Kidney (tissue), 13 donors: ENCODE measurements at regions not wholly inside any gene's neighbourhood (a gene's known extent, or its start where the extent isn't known, plus 50 kb on each side); places are given as distances from the start of the nearest gene placed in this dataset.

Experiments used
- DNase-seq, 5 donors: peaks; one replicate each; pipeline ENCODE4 v3.0.0-alpha.2; 2013 to 2020
- FAIRE-seq: peaks from 2 replicates; lab custom pipeline; 2012; peaks lifted over from hg19 to GRCh38; lab: Jason Lieb, UNC
- H3K27ac ChIP-seq, 2 donors: one replicate each; pipeline ENCODE4 v1.7.0; 2013; ENCODE audit warnings: low read depth in 2 of 2, low read length in 2 of 2, inconsistent platforms in 1 of 2
- H3K27me3 ChIP-seq: one replicate; pipeline ENCODE4 v1.7.1; 2013; ENCODE audit warnings: low read length, inconsistent platforms; ENCODE audit not compliant: control insufficient read depth, insufficient read depth
- H3K36me3 ChIP-seq, 3 donors: one replicate each; pipeline versions ENCODE4 v1.7.0 to v1.7.1; 2013; ENCODE audit warnings: low read length in 3 of 3, control low read depth in 1 of 3, inconsistent platforms in 1 of 3; ENCODE audit not compliant: insufficient read depth in 3 of 3, control insufficient read depth in 2 of 3
- H3K4me1 ChIP-seq, 3 donors: one replicate each; pipeline versions ENCODE4 v1.7.0 to v1.7.1; 2013; ENCODE audit warnings: low read length in 3 of 3, inconsistent platforms in 1 of 3, low read depth in 1 of 3; ENCODE audit not compliant: control insufficient read depth in 2 of 3, insufficient read depth in 2 of 3
- H3K4me3 ChIP-seq, 3 donors: one replicate each; pipeline versions ENCODE4 v1.7.0 to v1.8.1; 2013; ENCODE audit warnings: low read length in 3 of 3, control low read depth in 1 of 3, inconsistent platforms in 1 of 3
- H3K9ac ChIP-seq, 3 donors: one replicate each; pipeline versions ENCODE4 v1.7.0 to v1.7.1; 2013; ENCODE audit warnings: low read length in 3 of 3, control low read depth in 1 of 3, inconsistent platforms in 1 of 3
- H3K9me3 ChIP-seq, 3 donors: one replicate each; pipeline versions ENCODE4 v1.7.0 to v1.7.1; 2013; ENCODE audit warnings: low read length in 3 of 3, control low read depth in 1 of 3, inconsistent platforms in 1 of 3; ENCODE audit not compliant: control insufficient read depth in 2 of 3, insufficient read depth in 1 of 3
- intact Hi-C: fragments of 100-400 bp; cut with DNase I; formaldehyde crosslinking; loops from one replicate; pipeline ENCODE4 v1.11.1; 2022
- TF ChIP-seq, protein P1 (sequence below): IDR thresholded peaks from 3 replicates; pipeline ENCODE4 v1.5.1; 2012; ENCODE audit warnings: mild to moderate bottlenecking, moderate library complexity, borderline replicate concordance; ENCODE audit not compliant: insufficient read depth; ENCODE audit errors: extremely low read depth
- donor health status: control.
- donor health status: control.
- donor health status: control.
- donor health status: control.
- donor health status: control.
- donor health status: DM: yes; HTN: yes; CAD: no.
- donor health status: Normal renal cell carcinoma (clear cell type).

DNA sequence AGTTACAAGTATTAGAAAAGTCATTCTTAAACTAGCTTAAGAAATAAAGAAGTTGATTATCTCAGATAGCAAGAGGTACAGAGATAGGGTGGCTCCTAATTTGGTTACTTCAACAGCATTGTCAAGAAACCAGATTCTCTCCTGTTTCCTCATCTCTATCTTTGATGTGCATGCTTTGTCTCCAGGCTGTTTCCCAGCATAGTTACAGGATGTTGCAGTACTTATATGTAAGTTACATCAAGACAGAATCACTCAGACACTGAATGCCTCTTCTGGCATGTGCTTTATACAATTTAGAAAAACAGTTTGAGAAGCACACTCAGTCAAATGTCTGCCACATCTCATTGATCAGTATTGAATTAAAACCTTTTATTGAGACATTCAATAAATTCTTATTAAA lies 189.5 kb upstream of the UBE2E3 start:
- DNase-seq = no peak
- no peak for FAIRE-seq

DNA sequence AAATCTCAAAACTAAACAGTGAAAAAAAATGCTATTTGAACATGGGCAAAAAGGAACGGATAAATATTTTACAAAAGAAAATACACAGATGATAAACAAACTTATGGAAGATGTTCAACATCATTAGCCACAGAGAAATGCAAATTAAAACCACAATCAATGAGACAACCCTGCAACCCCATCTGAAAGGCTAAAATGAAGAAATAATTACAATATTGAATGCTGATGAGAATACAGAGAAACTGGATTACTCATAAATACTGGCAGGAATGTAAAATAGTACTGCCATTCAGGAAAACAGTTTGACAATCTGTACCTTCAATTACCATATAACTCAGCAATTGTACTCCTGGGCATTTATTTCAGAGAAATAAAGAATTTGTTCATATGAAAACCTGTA lies 193.1 kb upstream of the UBE2E3 start:
- H3K9ac ChIP-seq = no peak overlapping the region
- no peaks in the 10 kb centered on the region for H3K27me3 ChIP-seq
- no peaks in the 10 kb centered on the region for H3K36me3 ChIP-seq
- intact Hi-C loops = no loop called here
- FAIRE-seq (no peak), DNase-seq (no peak)
- TF ChIP-seq, protein P1, sequence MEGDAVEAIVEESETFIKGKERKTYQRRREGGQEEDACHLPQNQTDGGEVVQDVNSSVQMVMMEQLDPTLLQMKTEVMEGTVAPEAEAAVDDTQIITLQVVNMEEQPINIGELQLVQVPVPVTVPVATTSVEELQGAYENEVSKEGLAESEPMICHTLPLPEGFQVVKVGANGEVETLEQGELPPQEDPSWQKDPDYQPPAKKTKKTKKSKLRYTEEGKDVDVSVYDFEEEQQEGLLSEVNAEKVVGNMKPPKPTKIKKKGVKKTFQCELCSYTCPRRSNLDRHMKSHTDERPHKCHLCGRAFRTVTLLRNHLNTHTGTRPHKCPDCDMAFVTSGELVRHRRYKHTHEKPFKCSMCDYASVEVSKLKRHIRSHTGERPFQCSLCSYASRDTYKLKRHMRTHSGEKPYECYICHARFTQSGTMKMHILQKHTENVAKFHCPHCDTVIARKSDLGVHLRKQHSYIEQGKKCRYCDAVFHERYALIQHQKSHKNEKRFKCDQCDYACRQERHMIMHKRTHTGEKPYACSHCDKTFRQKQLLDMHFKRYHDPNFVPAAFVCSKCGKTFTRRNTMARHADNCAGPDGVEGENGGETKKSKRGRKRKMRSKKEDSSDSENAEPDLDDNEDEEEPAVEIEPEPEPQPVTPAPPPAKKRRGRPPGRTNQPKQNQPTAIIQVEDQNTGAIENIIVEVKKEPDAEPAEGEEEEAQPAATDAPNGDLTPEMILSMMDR = no peak
- H3K4me1 ChIP-seq = no peaks in the 10 kb centered on the region
- no peak overlapping the region for H3K4me3 ChIP-seq
- H3K9me3 ChIP-seq = no peaks in the 10 kb centered on the region
- no peak overlapping the region for H3K27ac ChIP-seq

More for the DNA sequence above, 189.5 kb upstream of the UBE2E3 start:
- Histone ChIP-seq H3K27me3 (no peaks in the 10 kb centered on the region), H3K9me3 (no peaks in the 10 kb centered on the region), H3K9ac (no peak overlapping the region), H3K36me3 (no peaks in the 10 kb centered on the region), H3K4me3 (no peak overlapping the region), H3K27ac (no peak overlapping the region), H3K4me1 (no peaks in the 10 kb centered on the region)
- TF ChIP-seq, protein P1 = no peak
- intact Hi-C loops = no loop called here

DNA sequence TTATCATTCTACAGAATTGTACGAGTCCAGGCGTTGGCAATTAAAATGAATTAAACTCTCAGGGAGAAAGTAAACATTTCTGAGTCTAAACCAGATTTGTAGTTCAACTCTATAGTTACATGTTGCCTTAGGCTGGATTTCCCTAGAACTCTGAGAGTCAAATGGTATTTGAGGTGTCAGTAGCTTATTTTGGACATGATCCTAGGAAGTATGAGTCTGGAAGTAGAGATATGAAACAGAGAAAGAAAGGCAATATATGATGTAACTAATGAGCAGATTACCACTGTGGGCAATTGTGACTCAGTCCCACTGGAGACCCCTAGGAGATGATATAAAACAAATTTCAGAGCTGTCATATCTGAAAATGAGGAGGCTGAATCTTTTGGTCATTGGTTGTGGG lies 199.1 kb upstream of the UBE2E3 start:
- DNase-seq (no peak), FAIRE-seq (no peak)
- Histone ChIP-seq H3K27me3 (no peaks in the 10 kb centered on the region), H3K36me3 (no peaks in the 10 kb centered on the region), H3K27ac (no peak overlapping the region), H3K9me3 (no peaks in the 10 kb centered on the region), H3K4me1 (no peaks in the 10 kb centered on the region), H3K9ac (no peak overlapping the region), H3K4me3 (no peak overlapping the region)
- TF ChIP-seq, protein P1 = no peak
- intact Hi-C loops = no loop called here

DNA sequence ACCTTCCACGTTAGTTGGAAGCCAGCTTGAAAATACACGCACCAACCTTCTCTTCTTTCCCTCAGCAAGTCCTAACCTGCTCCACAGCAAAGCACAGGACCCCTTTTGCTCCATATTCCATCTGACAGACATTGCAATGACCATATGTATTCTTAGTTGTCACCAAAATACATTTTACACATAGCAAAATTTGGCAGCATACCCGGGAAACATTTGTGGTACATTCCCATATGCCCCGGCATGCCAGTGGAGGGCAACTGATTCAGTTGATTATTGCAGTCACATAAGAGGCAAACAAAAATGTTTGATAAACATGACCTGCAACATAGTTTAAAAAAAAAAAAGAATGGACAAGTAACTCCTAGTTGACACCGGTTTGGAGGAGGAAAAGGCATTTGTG lies 202.1 kb upstream of the UBE2E3 start:
- Histone ChIP-seq H3K27me3 (no peaks in the 10 kb centered on the region), H3K4me3 (no peak overlapping the region), H3K9ac (no peak overlapping the region), H3K4me1 (no peaks in the 10 kb centered on the region), H3K36me3 (no peaks in the 10 kb centered on the region), H3K9me3 (no peaks in the 10 kb centered on the region), H3K27ac (no peak overlapping the region)
- DNase-seq (no peak), FAIRE-seq (no peak)
- intact Hi-C loops = no loop called here
- TF ChIP-seq, protein P1 = no peak
